ENCODE measurements at regions not wholly inside any gene's neighbourhood (a gene's known extent, or its start where the extent isn't known, plus 50 kb on each side); places are given as distances from the start of the nearest gene placed in this dataset.

DNA sequence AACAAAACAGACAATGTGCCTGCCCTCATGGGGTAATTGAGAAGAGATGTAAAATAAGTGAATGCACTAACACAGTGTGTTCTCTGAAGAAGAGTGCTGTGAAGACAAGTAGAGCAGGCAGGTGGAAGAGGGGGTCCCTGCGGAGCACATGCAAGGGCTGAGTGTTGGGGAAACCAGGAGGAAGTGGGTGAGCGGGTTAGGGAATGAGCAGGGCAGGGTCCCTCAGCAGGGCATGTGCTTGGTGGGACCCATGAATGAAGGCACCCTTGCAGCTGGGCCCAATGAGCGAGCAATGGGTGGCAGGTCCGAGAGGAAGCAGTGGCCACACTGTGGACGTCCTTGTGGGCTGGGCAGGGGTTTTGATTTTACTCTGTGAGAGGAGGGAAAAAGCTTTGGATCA, 376.6 kb upstream of the COBL start:
- no peak overlapping the region for H3K4me3 ChIP-seq (ENCODE audit: low read depth, low read length)
- TF ChIP-seq, protein P1, sequence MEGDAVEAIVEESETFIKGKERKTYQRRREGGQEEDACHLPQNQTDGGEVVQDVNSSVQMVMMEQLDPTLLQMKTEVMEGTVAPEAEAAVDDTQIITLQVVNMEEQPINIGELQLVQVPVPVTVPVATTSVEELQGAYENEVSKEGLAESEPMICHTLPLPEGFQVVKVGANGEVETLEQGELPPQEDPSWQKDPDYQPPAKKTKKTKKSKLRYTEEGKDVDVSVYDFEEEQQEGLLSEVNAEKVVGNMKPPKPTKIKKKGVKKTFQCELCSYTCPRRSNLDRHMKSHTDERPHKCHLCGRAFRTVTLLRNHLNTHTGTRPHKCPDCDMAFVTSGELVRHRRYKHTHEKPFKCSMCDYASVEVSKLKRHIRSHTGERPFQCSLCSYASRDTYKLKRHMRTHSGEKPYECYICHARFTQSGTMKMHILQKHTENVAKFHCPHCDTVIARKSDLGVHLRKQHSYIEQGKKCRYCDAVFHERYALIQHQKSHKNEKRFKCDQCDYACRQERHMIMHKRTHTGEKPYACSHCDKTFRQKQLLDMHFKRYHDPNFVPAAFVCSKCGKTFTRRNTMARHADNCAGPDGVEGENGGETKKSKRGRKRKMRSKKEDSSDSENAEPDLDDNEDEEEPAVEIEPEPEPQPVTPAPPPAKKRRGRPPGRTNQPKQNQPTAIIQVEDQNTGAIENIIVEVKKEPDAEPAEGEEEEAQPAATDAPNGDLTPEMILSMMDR (IDR thresholded peaks at IDR 0.05; ENCODE audit: insufficient read depth, low read depth, low read length, missing control alignments), result no peak
- no peak for DNase-seq (ENCODE audit: low read depth)

DNA sequence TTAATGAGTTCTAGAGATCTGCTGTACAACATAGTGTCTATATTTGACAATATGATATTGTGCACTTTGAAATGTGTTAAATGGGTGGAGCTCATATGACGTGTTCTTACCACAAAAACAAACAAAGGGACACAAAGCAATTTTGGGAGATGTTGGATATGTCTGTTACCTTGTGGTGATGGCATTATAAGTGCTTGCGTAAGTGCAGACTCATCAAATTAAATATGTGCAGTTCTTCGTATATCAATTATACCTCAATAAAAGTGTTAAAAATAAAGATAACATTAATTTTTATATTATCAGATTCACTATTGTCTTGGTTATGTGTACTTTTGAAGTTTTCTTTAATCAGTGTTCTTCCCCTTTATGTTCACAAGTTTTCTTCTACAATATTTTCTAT, 372.9 kb upstream of the COBL start:
- DNase-seq (ENCODE audit: low read depth), result no peak
- H3K4me3 ChIP-seq (ENCODE audit: low read depth, low read length), result no peak overlapping the region
- TF ChIP-seq, protein P1 (IDR thresholded peaks at IDR 0.05; ENCODE audit: insufficient read depth, low read depth, low read length, missing control alignments), result no peak

DNA sequence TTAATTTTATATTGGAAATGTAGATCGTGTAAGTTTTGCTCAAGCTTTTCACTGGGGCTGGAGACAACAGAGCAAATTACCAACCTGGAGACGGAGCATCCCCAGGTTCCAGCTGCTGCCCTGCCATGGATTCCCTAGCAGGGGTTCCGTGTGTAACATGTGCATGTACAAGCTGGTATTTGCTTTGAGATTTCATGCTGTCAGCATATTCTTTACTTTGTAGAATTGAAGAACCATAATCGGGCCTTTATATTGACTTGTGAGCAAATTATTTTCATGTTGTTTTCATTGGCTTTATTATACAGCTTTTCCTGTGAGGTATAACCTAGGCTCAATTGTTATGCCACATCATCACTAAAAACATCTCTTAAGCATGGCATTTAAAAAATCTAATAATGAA, 369.2 kb upstream of the COBL start:
- no peak overlapping the region for H3K4me3 ChIP-seq (ENCODE audit: low read depth, low read length)
- no peak for DNase-seq (ENCODE audit: low read depth)
- TF ChIP-seq, protein P1 (IDR thresholded peaks at IDR 0.05; ENCODE audit: insufficient read depth, low read depth, low read length, missing control alignments), result no peak

DNA sequence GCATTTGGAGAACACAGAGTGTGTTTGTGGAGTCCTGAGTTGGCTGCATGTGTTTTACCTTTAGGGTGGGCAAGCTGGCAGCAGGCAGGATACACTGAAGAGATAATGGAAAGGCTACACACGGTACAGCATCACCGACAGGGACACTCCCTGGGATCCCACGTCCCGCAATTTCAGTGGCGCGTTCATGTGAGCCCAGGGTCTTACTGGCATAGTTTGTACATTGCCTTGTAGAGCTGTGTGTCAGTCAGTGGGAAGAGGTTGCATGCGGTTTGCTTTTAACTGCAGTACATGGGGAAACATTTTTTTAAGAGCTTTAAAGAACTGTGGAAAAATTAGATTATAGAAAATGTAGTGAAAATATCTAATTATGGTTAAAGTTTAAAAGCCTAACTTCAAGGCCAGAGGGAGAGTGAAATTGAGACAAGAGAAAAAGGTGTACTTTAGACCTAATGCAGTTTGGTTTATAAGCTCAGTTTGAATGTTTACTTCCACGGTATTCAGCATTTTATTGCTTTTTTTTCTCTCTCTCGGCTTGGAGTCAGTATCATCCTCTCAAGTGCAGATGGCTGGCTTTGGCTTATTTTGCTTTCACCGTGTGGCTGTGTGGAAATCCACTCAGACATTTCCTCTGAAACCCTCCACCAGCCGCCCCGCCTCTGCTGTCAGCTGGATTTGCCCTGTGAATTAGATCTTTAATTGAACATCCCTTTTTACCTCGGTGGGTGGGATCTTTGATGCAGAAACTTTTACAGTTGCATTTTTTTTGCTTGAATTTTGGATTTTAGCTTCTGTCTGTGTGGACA, 364.2 kb upstream of the COBL start:
- DNase-seq (ENCODE audit: low read depth), result no peak
- TF ChIP-seq, protein P1 (IDR thresholded peaks at IDR 0.05; ENCODE audit: insufficient read depth, low read depth, low read length, missing control alignments), result no peak
- H3K4me3 ChIP-seq (ENCODE audit: low read depth, low read length), result no peak overlapping the region

DNA sequence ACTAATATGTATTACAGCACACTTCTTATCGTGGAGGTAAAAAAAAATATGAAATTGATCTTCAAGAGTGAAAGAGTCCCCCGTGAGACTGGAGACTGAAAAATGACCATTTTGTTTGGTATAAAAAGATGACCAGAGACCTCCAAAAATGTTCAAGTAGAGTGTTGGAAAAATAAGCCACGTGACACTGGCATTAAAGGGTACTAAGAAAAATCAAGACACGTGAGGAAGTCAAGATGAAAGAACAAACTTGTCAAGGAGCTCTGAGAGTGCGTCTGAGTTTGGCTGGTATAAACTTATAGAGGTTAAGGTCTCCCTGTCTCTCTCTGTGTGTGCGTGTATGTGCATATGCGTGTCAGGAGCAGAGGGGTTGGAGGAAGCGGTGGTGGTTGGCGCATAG, 362.7 kb upstream of the COBL start:
- DNase-seq (ENCODE audit: low read depth), result no peak
- H3K4me3 ChIP-seq (ENCODE audit: low read depth, low read length), result no peak overlapping the region
- TF ChIP-seq, protein P1 (IDR thresholded peaks at IDR 0.05; ENCODE audit: insufficient read depth, low read depth, low read length, missing control alignments), result no peak

DNA sequence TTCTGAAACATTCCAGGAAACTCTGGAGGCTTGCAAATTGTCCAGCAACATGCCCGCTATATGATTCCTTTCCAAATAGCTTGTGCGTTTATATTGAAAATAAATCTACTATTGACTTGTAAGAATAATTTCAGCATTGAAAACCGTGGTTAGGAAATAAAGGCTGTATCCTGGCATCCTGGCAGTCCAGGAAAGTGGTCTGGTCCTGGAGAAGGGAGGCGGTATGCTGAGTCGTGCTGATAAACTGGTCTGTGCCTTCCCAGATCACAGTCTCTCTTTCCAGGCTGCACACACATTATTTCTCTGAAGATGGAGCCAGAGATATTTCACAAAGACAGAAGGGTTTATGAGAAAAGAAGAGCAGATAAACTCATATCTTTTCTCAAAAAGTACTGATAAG, 350.1 kb upstream of the COBL start:
- TF ChIP-seq, protein P1 (IDR thresholded peaks at IDR 0.05; ENCODE audit: insufficient read depth, low read depth, low read length, missing control alignments), result no peak
- no peak overlapping the region for H3K4me3 ChIP-seq (ENCODE audit: low read depth, low read length)
- DNase-seq (ENCODE audit: low read depth), result no peak

DNA sequence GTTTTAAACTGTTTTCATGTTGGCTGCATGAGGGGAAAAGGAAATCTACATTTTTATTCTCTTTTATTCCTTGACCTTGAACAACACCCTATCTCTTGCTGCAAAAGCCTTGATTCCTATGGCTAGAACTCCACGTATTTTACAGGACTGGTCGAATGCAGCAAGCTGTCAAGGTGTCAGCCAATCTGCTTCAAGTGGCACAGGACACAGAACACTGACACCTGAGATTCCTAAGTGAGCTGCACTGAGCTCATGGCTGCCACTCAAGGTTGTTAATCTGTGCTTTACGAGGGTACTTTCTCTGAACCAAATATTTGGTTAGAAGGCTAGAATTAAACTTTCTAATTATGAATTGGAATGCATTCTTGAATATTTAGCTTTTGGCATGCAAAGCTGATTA, 349.7 kb upstream of the COBL start:
- H3K4me3 ChIP-seq (ENCODE audit: low read depth, low read length), result no peak overlapping the region
- DNase-seq (ENCODE audit: low read depth), result no peak
- TF ChIP-seq, protein P1 (IDR thresholded peaks at IDR 0.05; ENCODE audit: insufficient read depth, low read depth, low read length, missing control alignments), result no peak

Measured in GM12865 (cell line).